Erythroblast (primary cell): ENCODE measurements at regions not wholly inside any gene's neighbourhood (a gene's known extent, or its start where the extent isn't known, plus 50 kb on each side); places are given as distances from the start of the nearest gene placed in this dataset.
"Not testable (repeated sequence)": the region's sequence is repeated elsewhere in the genome, so short reads cannot be mapped to it uniquely, and the experiment has no call there.

Source experiments
- DNase-seq, 2 experiments: peaks; one replicate each; lab custom pipeline; 2025; lab: John Stamatoyannopoulos, UW
- GATA1 ChIP-seq: IDR thresholded peaks from 2 replicates; pipeline ENCODE4 v1.6.1; 2011; ENCODE audit warnings: low read depth, mild to moderate bottlenecking, control low read depth, low read length, moderate library complexity
- POLR2A ChIP-seq: IDR thresholded peaks from 2 replicates; pipeline ENCODE4 v1.6.1; 2011; ENCODE audit warnings: mild to moderate bottlenecking, low read length

DNA sequence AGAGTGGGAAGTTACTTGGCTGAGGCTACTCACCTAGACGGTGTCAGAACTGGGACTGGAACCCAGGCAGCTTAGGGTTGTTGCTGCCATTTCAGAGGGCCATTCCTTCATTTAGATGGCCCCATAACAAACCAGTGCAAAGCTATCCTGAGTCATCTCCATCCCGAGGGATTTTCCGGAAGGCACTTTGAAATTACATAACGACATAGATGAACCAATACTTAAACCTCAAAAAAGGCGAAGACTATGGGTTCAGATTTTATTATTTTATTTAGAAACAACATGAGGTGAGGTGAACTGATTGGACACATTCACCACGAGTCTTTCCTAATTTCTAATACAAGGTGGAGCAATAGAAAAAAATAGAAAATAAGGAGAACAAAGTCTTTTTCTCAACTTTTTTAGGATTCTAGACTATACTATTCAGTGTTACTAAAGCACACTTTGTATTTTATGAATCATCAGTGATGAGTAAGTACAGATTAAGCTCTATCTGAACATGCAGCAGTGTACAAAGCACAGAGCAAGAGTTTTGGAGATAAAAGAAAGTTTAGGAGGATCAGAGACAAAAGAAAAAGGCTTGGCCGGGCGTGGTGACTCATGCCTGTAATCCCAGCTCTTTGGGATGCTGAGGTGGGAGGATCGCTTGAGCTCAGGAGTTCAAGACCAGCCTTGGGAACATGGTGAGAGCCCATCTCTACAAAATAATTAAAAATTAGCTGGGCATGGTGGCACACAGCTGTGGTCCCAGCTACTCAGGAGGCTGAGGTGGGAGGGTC, 79.5 kb upstream of the SVIL start:
- no peak for DNase-seq
- no peak for TF ChIP-seq POLR2A
- no peak for TF ChIP-seq GATA1

DNA sequence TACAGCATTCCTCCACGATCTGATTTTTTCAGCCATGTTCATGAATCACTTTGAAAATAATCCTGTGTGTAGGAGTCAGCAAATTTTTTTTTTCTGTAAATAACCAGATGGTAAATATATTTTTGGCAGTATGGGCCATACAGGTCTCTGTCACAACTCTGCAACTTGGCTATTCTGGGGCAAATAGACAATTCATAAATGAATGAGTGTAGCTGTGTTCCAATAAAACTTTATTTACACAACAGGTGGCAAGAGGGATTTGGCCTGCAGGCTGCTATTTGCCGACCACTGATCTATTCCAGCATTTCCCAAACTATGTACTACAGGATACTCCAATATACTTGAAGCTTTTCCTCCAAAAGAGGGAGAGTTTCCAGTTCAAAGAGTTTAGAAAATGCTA, 78.7 kb upstream of the SVIL start:
- no peak for DNase-seq
- no peak for TF ChIP-seq GATA1
- no peak for TF ChIP-seq POLR2A

DNA sequence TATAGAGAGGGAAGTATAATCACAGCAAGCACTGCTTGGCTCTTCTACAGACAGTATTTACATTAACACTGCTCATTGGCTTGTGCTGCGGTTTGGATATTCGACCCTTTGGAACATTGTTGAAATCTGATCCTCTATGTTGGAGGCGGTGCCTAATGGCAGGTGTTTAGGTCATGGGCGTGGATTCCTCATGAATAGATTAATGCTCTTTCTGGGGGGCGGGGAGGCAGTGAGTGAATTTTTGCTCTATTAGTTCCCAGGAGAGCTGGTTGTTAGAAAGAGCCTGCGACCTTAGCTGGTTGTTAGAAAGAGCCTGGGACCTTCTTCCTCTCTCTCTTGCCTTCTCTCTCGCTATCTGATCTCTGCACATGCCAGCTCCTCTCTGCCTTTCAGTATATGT, 77.3 kb upstream of the SVIL start:
- no peak for DNase-seq
- TF ChIP-seq POLR2A (no peak), GATA1 (no peak)

DNA sequence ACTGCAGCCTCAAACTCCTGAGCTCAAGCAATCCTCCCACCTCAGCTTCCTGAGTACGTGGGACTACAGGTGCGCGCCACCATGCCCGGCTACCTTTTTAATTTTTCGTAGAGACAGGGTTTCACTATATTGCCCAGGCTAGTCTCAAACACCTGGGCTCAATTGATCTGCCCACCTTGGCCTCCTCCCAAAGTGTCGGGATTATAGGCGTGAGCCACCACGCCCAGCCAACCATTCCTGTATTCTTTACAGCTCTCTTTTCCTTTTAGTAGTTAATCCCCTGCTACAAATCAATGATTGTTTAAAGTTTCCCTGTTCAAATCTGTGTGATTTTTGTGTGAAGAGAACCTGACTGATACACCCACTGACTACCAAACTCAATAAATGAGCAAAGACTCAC, 75.4 kb upstream of the SVIL start:
- TF ChIP-seq POLR2A (no peak), GATA1 (no peak)
- DNase-seq, result no peak

DNA sequence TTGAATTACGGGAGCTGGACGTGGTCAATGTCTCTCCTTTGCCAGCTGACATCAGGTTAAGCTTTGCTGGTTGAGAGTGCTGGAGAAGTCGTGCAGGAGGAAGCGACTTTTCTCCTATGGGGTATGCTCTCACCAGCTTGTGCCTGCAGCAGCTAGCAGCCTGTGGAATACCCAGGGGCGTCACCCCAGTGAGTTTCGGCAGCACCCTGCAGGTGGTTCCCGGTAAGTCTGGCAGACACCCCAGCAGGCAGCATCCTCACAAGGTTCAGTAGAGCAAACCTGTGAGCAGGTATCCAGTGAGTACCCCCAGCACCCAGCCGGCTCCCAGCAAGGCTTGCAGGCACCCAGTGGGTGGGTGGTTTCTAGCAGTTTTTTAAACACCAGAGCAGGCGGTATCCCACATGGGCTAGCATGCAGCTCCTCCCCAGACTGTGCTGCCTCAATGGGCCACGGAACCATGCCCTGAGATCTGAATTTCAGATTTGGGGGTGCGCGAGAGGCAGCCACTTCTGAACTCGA, 74.8 kb upstream of the SVIL start:
- no peak for DNase-seq
- TF ChIP-seq POLR2A (no peak), GATA1 (no peak)

DNA sequence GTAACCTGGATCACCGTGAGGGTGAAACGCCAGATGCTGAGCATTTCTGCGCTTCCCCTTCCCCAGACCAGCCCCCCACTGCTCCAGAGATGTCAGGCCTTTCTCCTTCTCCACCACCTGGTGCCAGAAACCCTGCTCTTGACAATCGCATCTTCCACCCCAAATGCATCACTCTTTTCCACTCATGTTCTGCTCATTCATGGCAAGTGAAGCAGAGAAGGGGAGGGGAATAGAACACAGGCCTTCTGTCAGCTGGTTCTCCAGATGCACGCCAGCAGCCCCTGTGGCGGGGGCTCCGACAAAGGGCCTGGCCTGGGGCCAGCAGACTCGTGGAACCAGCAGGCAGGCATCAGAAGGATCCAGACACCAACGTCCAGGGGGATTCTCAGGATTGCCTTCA, 68.5 kb upstream of the SVIL start:
- no peak for DNase-seq
- TF ChIP-seq POLR2A, result no peak
- TF ChIP-seq GATA1, result no peak

DNA sequence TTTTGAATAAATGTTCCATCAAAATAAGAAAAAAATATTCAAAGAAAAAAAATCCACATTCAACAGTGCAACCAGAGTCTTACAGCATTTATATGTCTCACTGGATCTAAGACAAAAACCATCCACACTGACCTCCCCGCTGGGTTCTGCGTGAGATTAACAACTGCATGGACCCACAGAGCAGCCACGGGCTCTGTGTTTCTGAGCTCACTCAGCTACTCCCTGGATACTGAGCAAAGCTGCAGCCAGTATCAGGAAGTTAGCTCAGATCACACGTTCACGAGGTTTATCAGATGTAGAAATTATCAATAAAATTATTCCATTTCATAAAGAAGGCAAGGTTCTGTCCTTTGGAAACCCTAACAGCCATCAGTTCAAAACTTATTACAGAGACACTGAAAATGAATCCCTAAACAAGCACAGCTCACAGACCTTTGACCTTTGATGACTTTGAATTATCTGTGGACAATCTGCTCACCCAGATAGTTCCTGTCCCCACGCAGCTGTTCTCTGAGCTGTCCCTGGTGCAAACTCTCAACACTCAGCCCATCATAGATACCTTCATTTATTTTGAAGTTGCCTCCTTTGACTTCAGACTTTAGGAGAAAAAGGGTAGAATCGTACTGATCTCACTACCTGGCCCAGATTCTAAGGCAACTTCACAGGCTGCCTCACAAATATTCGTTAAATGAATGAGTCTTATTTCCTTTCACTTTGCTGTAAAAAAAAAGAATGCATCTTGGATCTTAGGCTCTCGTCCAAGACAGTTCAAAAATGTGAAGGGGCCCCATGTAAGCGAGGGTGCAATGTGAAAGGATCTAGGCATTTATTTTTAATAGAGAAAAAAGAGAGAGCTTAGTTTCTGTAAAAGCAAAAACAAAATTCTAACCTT, 67.7 kb upstream of the SVIL start:
- DNase-seq, result no peak
- TF ChIP-seq POLR2A, result no peak
- TF ChIP-seq GATA1, result no peak

DNA sequence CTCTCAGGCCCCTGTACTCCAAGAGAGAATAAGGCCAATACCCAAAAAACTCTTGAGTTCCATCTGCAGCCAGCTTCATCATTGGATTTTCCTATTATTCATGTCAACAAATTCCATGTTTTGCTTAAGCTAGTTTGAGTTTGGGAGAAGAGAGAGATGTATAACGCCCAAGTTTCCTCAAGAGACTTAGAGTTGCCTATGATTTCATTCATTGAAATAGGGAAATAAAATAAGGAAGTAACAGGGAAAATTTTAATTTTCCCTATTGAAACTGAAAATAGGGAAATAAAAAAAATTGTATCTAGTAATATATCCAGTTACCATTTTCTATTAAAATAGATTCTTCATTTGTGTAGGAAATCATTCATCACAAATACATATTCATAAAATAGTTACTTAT, 66.5 kb upstream of the SVIL start:
- DNase-seq, result no peak
- TF ChIP-seq GATA1 (no peak), POLR2A (no peak)

DNA sequence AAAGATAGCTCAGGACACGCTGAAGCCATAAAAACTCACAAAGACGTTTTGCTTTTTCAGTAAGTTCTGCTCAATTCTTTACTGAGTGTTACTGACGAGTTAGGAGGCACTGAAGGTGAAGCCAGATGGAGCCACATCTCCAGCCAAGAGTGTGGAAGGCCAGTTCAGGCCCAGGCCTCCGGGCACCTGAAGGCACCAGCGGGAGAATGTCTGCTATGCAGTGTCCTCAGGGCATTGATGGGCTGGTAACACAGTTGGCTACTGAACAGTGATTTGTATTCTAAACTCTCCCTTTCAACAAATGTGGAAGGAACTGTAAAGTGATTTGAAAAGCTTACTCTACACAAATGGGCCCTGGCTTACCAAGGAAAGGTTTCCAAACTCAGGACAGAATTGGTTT, 64.8 kb upstream of the SVIL start:
- no peak for DNase-seq
- TF ChIP-seq GATA1 (no peak), POLR2A (no peak)

DNA sequence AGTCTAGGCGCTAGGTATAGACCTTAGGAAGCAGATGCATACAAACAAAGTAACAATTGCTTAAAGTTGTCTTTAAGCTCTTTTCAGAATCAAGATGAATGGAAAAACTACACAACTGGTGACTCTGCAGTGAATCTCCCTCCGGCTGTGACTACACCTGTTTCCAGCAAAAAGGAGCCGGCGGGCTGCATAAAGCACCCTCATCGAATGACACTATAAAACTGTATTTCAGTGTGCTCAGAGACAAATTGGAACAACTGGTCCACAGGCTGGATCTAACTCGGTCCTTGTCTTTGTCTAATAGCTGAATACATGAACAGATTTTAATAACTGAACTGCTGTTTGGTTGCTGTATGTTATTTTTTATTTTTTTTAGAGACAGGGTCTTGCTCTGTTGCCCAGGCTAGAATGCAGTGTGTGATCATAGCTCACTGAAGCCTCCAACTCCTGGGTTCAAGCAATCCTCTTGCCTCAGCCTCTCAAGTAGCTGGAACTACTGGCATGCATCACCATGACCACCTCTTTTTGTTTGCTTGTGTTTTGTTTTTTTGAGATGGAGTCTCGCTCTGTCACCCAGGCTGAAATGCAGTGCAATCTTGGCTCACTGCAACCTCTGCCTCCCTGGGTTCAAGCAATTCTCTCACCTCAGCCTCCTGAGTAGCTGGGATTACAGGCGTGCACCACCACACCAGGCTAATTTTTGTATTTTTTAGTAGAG, 64.2 kb upstream of the SVIL start:
- no peak for DNase-seq
- TF ChIP-seq GATA1 (no peak), POLR2A (no peak)

DNA sequence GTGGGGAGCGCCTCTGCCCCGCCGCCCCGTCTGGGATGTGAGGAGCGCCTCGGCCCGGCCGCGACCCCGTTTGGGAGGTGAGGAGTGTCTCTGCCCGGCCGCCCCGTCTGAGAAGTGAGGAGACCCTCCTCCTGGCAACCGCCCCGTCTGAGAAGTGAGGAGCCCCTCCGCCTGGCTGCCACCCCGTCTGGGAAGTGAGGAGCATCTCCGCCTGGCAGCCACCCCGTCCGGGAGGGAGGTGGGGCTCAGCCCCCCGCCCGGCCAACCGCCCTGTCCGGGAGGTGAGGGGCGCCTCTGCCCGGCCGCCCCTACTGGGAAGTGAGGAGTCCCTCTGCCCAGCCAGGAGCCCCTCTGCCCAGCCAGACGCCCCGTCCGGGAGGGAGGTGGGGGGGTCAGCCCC, 61.8 kb upstream of the SVIL start:
- not testable (repeated sequence) for DNase-seq

DNA sequence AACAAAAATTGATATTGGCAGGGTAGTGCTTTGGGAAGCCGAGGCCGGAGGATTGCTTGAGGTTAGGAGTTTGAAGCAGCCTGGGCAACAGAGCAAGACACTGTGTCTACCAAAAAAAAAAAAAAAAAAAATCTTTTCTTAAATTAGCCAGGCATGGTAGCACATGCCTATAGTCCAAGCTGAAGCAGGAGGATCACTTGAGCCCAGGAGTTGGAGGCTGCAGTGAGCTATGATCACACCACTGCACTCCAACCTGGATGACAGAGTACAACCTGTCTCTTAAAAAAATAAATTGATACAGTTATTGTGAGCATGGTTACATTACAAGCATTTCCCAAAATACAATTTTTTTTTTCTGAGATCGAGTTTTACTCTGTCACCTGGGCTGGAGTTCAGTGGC, 59.4 kb upstream of the SVIL start:
- DNase-seq, result no peak
- no peak for TF ChIP-seq GATA1
- no peak for TF ChIP-seq POLR2A

DNA sequence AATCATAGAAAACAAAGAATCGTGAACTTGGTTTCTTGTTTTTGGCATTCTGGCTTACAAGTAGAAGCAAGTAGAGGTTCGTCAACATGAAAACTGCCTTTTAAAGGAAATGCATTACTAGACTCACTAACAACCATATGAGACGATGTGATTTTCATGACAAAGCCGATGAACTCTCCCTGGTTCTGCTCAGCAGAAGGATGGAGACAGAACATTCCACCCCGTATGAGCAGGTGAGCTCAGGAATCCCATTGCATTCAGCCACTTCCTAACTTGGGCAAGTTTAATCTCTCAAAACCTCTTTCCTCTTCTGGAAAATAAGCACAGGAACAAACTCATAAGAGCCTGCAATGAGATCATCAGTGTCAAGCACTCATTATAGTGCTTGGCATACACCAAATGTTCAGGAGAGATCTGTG, 57.4 kb upstream of the SVIL start:
- no peak for DNase-seq
- TF ChIP-seq POLR2A (no peak), GATA1 (no peak)
